ENCODE measurements at regions not wholly inside any gene's neighbourhood (a gene's known extent, or its start where the extent isn't known, plus 50 kb on each side); places are given as distances from the start of the nearest gene placed in this dataset.

DNA sequence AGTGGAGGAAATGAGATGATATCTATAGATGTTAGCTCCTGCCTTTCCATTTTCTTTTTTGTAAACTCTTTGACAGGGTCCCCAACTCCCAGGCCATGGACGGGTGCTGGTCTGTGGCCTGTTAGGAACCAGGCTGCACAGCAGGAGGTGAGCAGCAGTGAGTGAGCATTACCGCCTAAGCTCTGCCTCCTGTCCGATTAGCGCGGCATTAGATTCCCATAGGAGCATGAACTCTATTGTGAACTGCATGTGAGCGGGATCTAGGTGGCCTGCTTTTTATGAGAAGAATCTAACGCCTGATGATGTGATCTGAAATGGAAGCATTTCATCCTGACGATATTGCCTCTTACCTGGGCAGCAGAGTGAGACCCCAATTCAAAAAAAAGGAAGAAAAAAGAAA lies 56.8 kb upstream of the CHD2 start:
- TF ChIP-seq, protein P1, sequence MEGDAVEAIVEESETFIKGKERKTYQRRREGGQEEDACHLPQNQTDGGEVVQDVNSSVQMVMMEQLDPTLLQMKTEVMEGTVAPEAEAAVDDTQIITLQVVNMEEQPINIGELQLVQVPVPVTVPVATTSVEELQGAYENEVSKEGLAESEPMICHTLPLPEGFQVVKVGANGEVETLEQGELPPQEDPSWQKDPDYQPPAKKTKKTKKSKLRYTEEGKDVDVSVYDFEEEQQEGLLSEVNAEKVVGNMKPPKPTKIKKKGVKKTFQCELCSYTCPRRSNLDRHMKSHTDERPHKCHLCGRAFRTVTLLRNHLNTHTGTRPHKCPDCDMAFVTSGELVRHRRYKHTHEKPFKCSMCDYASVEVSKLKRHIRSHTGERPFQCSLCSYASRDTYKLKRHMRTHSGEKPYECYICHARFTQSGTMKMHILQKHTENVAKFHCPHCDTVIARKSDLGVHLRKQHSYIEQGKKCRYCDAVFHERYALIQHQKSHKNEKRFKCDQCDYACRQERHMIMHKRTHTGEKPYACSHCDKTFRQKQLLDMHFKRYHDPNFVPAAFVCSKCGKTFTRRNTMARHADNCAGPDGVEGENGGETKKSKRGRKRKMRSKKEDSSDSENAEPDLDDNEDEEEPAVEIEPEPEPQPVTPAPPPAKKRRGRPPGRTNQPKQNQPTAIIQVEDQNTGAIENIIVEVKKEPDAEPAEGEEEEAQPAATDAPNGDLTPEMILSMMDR (IDR thresholded peaks at IDR 0.05; ENCODE audit: control extremely low read depth in 1 of 3, insufficient read depth in 1 of 3, low read depth in 1 of 3, low read length in 3 of 3), result no peak
- TF ChIP-seq POLR2AphosphoS5 (IDR thresholded peaks at IDR 0.05; ENCODE audit: low read depth, low read length) (no peak), KDM1A (IDR thresholded peaks at IDR 0.05; ENCODE audit: borderline replicate concordance, low read length) (no peak), TBP (IDR thresholded peaks at IDR 0.05; ENCODE audit: low read depth, low read length) (no peak), NRF1 (IDR thresholded peaks at IDR 0.05; ENCODE audit: low read depth, low read length) (no peak), TAF1 (IDR thresholded peaks at IDR 0.05; ENCODE audit: low read depth, low read length) (no peak), RFX5 (IDR thresholded peaks at IDR 0.05; ENCODE audit: borderline replicate concordance, low read depth, low read length) (no peak), CHD2 (IDR thresholded peaks at IDR 0.05; ENCODE audit: low read length) (no peak), GABPA (IDR thresholded peaks at IDR 0.05; ENCODE audit: borderline replicate concordance, insufficient read depth, low read length) (no peak)
